GF-D8 (cell line): ENCODE measurements at regions not wholly inside any gene's neighbourhood (a gene's known extent, or its start where the extent isn't known, plus 50 kb on each side); places are given as distances from the start of the nearest gene placed in this dataset.
"Not testable (repeated sequence)": the region's sequence is repeated elsewhere in the genome, so short reads cannot be mapped to it uniquely, and the experiment has no call there.

Experiments used
- DNase-seq: peaks from one replicate; lab custom pipeline; 2025; lab: John Stamatoyannopoulos, UW

- no peak for DNase-seq
Measured at GRCh38 chr4:158051401-158052235, 121.2 kb downstream of the GASK1B start.

GRCh38 chr4:158050942-158051341 is 121.9 kb downstream of the GASK1B start:
- no peak for DNase-seq

- no peak for DNase-seq
Measured at GRCh38 chr4:158046345-158046744, 126.5 kb downstream of the GASK1B start.

- DNase-seq: no peak
Measured at GRCh38 chr4:158043971-158044618, 128.7 kb downstream of the GASK1B start.

GRCh38 chr4:158042591-158043030 is 130.2 kb downstream of the GASK1B start:
- DNase-seq: no peak

- no peak for DNase-seq
Measured at GRCh38 chr4:158038718-158039117, 134.1 kb downstream of the GASK1B start.

GRCh38 chr4:158036998-158037397 is 135.8 kb downstream of the GASK1B start:
- DNase-seq: no peak

- no peak for DNase-seq
Measured at GRCh38 chr4:158035662-158036195, 137.1 kb downstream of the GASK1B start.

- no peak for DNase-seq
Measured at GRCh38 chr4:158033416-158034120, 139.3 kb downstream of the GASK1B start.

- DNase-seq: no peak
Measured at GRCh38 chr4:158032733-158033415, 140.0 kb downstream of the GASK1B start.

- not testable (repeated sequence) for DNase-seq
Measured at GRCh38 chr4:158028381-158028780, 144.4 kb downstream of the GASK1B start.

GRCh38 chr4:158025131-158025530 is 147.7 kb downstream of the GASK1B start:
- DNase-seq: no peak

GRCh38 chr4:158020734-158021346 is 152.0 kb downstream of the GASK1B start:
- no peak for DNase-seq

- DNase-seq: no peak
Measured at GRCh38 chr4:158020176-158020575, 152.6 kb downstream of the GASK1B start.

GRCh38 chr4:158018831-158019230 is 154.0 kb downstream of the GASK1B start:
- DNase-seq: no peak

GRCh38 chr4:158018221-158018830 is 154.5 kb downstream of the GASK1B start:
- no peak for DNase-seq

GRCh38 chr4:158016511-158016910 is 156.3 kb downstream of the GASK1B start:
- no peak for DNase-seq

- DNase-seq: no peak
Measured at GRCh38 chr4:158015241-158015640, 157.6 kb downstream of the GASK1B start.

- DNase-seq: no peak
Measured at GRCh38 chr4:158013858-158014257, 159.0 kb downstream of the GASK1B start.

- no peak for DNase-seq
Measured at GRCh38 chr4:158010361-158010760, 162.5 kb downstream of the GASK1B start.
